OCI-M1 (cell line): ENCODE measurements at regions not wholly inside any gene's neighbourhood (a gene's known extent, or its start where the extent isn't known, plus 50 kb on each side); places are given as distances from the start of the nearest gene placed in this dataset.
"Not testable (repeated sequence)": the region's sequence is repeated elsewhere in the genome, so short reads cannot be mapped to it uniquely, and the experiment has no call there.

Experiments used
- DNase-seq: peaks from one replicate; lab custom pipeline; 2025; lab: John Stamatoyannopoulos, UW

GRCh38 chr9:24342457-24342856, 203.2 kb downstream of the IZUMO3 start:
- no peak for DNase-seq

GRCh38 chr9:24333629-24334028, 212.1 kb downstream of the IZUMO3 start:
- DNase-seq, result peak; percentile 76

GRCh38 chr9:24298912-24299311, 246.8 kb downstream of the IZUMO3 start:
- no peak for DNase-seq

GRCh38 chr9:24297931-24298330, 247.8 kb downstream of the IZUMO3 start:
- DNase-seq, result no peak

GRCh38 chr9:24296124-24296523, 249.6 kb downstream of the IZUMO3 start:
- no peak for DNase-seq

GRCh38 chr9:24293386-24293785, 252.3 kb downstream of the IZUMO3 start:
- no peak for DNase-seq

- no peak for DNase-seq
Measured at GRCh38 chr9:24286761-24287160, 258.9 kb downstream of the IZUMO3 start.

- no peak for DNase-seq
Measured at GRCh38 chr9:24258626-24259025, 287.1 kb downstream of the IZUMO3 start.

GRCh38 chr9:24257726-24258125, 288.0 kb downstream of the IZUMO3 start:
- no peak for DNase-seq

- DNase-seq, result peak; percentile 89
Measured at GRCh38 chr9:24245988-24246387, 299.7 kb downstream of the IZUMO3 start.

GRCh38 chr9:24242576-24242975, 303.1 kb downstream of the IZUMO3 start:
- DNase-seq, result no peak

GRCh38 chr9:24218656-24219055, 327.0 kb downstream of the IZUMO3 start:
- DNase-seq, result no peak

GRCh38 chr9:24210641-24211040, 335.1 kb downstream of the IZUMO3 start:
- no peak for DNase-seq

- no peak for DNase-seq
Measured at GRCh38 chr9:24189986-24190385, 355.7 kb downstream of the IZUMO3 start.

GRCh38 chr9:24180572-24180971, 354.5 kb upstream of the ELAVL2 start:
- not testable (repeated sequence) for DNase-seq

- no peak for DNase-seq
Measured at GRCh38 chr9:24144796-24145195, 318.8 kb upstream of the ELAVL2 start.

- not testable (repeated sequence) for DNase-seq
Measured at GRCh38 chr9:24135072-24135471, 309.0 kb upstream of the ELAVL2 start.

GRCh38 chr9:24132244-24132643, 306.2 kb upstream of the ELAVL2 start:
- peak; percentile 54 for DNase-seq

GRCh38 chr9:24127519-24127918, 301.5 kb upstream of the ELAVL2 start:
- DNase-seq, result no peak

GRCh38 chr9:24118190-24118589, 292.1 kb upstream of the ELAVL2 start:
- DNase-seq, result peak; percentile 61

GRCh38 chr9:24096756-24097155, 270.7 kb upstream of the ELAVL2 start:
- DNase-seq, result peak; percentile 97

- DNase-seq, result no peak
Measured at GRCh38 chr9:24095246-24095645, 269.2 kb upstream of the ELAVL2 start.

- peak; percentile 67 for DNase-seq
Measured at GRCh38 chr9:24090566-24090965, 264.5 kb upstream of the ELAVL2 start.

- no peak for DNase-seq
Measured at GRCh38 chr9:24073666-24074065, 247.6 kb upstream of the ELAVL2 start.

GRCh38 chr9:24073007-24073592, 247.1 kb upstream of the ELAVL2 start:
- no peak for DNase-seq
